Natural killer cell (primary cell): ENCODE measurements at regions not wholly inside any gene's neighbourhood (a gene's known extent, or its start where the extent isn't known, plus 50 kb on each side); places are given as distances from the start of the nearest gene placed in this dataset.

ENCODE experiments used
- ATAC-seq, 3 donors: fragments of 150-1000 bp in 2 of 3; fragments of 200-7000 bp in 1 of 3; cut with Tn5 transposase; 1 replicate in 1 of 3; 2 replicates in 2 of 3; pipeline ENCODE4 v1.10.0; 2021; ENCODE audit warnings: mild to moderate bottlenecking in 2 of 3, moderate library complexity in 2 of 3
- DNase-seq, 2 donors: peaks; one replicate each; pipeline versions ENCODE4 v3.0.0 to v3.0.0-alpha.2; 2013 to 2021; ENCODE audit warnings: mixed read lengths in 1 of 2
- H3K27ac ChIP-seq: one replicate; pipeline ENCODE4 v1.5.1; 2013; ENCODE audit warnings: mild to moderate bottlenecking, low read length
- H3K27me3 ChIP-seq: one replicate; pipeline ENCODE4 v1.6.1; 2013; ENCODE audit warnings: low read length; ENCODE audit not compliant: control insufficient read depth, insufficient read depth
- H3K36me3 ChIP-seq: one replicate; pipeline ENCODE4 v1.6.1; 2013; ENCODE audit warnings: low read length; ENCODE audit not compliant: control insufficient read depth, insufficient read depth
- H3K4me1 ChIP-seq: one replicate; pipeline ENCODE4 v1.6.1; 2013; ENCODE audit warnings: low read length; ENCODE audit not compliant: control insufficient read depth, insufficient read depth
- H3K4me3 ChIP-seq: one replicate; pipeline ENCODE4 v1.5.1; 2013; ENCODE audit warnings: low read length
- H3K9me3 ChIP-seq: one replicate; pipeline ENCODE4 v1.6.1; 2013; ENCODE audit warnings: low read length; ENCODE audit not compliant: control insufficient read depth, insufficient read depth
- H3K27ac Mint-ChIP-seq, 2 donors: one replicate each; pipeline ENCODE4 v1.8.0; 2022; ENCODE audit warnings: mild to moderate bottlenecking in 2 of 2, mixed read lengths in 2 of 2, moderate library complexity in 1 of 2
- H3K27me3 Mint-ChIP-seq, 2 donors: one replicate each; pipeline ENCODE4 v1.8.0; 2022; ENCODE audit warnings: low read depth in 2 of 2, mixed read lengths in 2 of 2
- H3K36me3 Mint-ChIP-seq: one replicate; pipeline ENCODE4 v1.8.0; 2022; ENCODE audit warnings: mixed read lengths
- H3K4me1 Mint-ChIP-seq, 2 donors: one replicate each; pipeline ENCODE4 v1.8.0; 2022; ENCODE audit warnings: mixed read lengths in 2 of 2
- H3K4me3 Mint-ChIP-seq: one replicate; pipeline ENCODE4 v1.8.0; 2022; ENCODE audit warnings: mild to moderate bottlenecking, moderate library complexity, mixed read lengths
- H3K9me3 Mint-ChIP-seq, 2 donors: one replicate each; pipeline ENCODE4 v1.8.0; 2022; ENCODE audit warnings: mixed read lengths in 2 of 2
- WGBS: methylation state at CpG from one replicate; pipeline ENCODE4 v1.1.7; 2013; ENCODE audit warnings: missing lambda C conversion rate; ENCODE audit not compliant: insufficient coverage; 5-methylcytosine and 5-hydroxymethylcytosine counted together
- intact Hi-C: fragments of 100-400 bp; cut with micrococcal nuclease; formaldehyde crosslinking; loops from one replicate; pipeline ENCODE4 v1.14.2; 2022
- TF ChIP-seq, protein P1 (sequence below): fragments of 200-600 bp; IDR thresholded peaks from one replicate; pipeline ENCODE4 v1.8.0; 2022; ENCODE audit warnings: antibody characterized with exemption

DNA sequence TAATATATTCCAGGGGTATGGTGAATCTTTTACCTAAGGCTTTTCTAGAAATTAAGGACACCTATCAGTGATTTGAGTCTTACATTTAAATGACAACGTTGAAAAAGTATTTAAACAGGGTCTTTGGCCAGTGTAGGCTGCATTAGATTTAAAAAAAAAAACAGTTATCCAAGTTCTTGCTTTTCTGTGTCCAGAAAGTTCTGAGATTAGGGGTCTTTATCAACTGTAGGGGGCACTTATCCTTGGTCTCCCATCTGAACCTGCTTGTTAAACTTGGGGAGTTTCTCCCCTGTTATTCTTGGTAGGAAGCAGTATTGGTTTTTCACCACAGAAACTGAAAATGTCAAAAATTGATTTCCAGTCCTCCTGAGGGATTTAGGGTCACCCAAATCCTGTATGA lies 155.9 kb upstream of the ZNF217 start:
- H3K9me3 ChIP-seq: no peaks in the 10 kb centered on the region
- TF ChIP-seq, protein P1, sequence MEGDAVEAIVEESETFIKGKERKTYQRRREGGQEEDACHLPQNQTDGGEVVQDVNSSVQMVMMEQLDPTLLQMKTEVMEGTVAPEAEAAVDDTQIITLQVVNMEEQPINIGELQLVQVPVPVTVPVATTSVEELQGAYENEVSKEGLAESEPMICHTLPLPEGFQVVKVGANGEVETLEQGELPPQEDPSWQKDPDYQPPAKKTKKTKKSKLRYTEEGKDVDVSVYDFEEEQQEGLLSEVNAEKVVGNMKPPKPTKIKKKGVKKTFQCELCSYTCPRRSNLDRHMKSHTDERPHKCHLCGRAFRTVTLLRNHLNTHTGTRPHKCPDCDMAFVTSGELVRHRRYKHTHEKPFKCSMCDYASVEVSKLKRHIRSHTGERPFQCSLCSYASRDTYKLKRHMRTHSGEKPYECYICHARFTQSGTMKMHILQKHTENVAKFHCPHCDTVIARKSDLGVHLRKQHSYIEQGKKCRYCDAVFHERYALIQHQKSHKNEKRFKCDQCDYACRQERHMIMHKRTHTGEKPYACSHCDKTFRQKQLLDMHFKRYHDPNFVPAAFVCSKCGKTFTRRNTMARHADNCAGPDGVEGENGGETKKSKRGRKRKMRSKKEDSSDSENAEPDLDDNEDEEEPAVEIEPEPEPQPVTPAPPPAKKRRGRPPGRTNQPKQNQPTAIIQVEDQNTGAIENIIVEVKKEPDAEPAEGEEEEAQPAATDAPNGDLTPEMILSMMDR: no peak
- intact Hi-C loops: no loop called here
- Mint-ChIP-seq H3K9me3 (no peaks in the 10 kb centered on the region), H3K27ac (peak overlapping the region in 1 of 2 donors; percentile 63), H3K4me3 (no peak overlapping the region), H3K36me3 (no peaks in the 10 kb centered on the region), H3K27me3 (peaks cover 0 to 4% of the 10 kb centered on the region in 2 donors), H3K4me1 (peaks cover 33 to 44% of the 10 kb centered on the region in 2 donors)
- peaks cover 33% of the 10 kb centered on the region for H3K4me1 ChIP-seq
- 83% methylated on average over 1 of the region's 1 CpG for WGBS
- no peak overlapping the region for H3K27ac ChIP-seq
- ATAC-seq: no peak
- H3K27me3 ChIP-seq: no peaks in the 10 kb centered on the region
- H3K4me3 ChIP-seq: no peak overlapping the region
- H3K36me3 ChIP-seq: no peaks in the 10 kb centered on the region
- DNase-seq: no peak

DNA sequence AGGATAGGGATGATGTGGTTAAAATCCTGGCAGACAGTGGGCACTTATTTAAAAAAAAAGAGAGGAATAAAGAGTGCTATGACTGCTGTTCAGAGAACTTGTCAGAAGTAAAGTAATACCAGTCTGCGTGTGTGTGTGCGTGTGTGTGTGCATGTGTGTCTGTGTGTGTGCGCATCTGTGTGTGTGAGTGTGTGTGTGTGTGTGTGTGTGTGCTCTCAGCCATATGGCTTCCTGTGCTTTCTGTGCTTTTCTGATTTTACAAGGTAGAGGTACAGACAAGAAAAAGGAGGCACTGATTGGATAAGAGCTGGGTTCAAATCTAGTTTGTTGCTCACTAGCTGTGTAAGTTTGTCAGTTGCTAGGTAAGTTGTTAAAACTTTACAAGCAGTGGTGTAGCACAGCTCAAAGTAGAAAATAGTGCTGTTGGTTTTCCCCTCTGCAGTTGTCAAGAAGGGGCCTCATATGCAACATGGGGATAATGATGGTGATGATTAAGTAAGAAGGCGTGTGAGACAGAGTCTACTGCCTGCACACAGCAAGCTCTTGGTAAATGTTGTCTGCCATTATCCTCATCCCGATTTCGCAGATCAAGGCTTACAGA lies 155.3 kb upstream of the ZNF217 start:
- H3K27ac Mint-ChIP-seq: peak overlapping the region in 1 of 2 donors; percentile 63

DNA sequence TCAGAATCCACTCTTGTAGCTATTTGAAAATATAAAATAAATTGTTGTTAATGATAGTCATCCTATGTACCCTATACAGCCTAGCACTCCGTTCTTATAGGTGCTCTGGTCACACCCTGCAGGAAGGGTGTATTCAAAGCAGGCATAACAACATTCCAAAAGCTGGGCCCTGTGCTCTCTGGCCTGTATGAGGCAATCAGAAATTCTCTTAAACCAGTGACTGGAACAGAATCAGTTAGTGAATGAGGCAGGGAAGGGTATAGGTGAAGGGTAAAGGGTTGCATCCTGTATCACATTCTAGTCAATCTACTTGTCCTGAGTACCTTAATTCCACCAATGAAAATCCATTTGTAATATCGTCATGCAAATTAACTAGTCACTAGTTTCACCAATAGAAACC lies 154.5 kb upstream of the ZNF217 start:
- TF ChIP-seq, protein P1: no peak
- peaks cover 29% of the 10 kb centered on the region for H3K4me1 ChIP-seq
- Mint-ChIP-seq H3K36me3 (no peaks in the 10 kb centered on the region), H3K4me1 (peaks cover 25 to 36% of the 10 kb centered on the region in 2 donors), H3K27ac (peak overlapping the region in 1 of 2 donors; percentile 63), H3K4me3 (no peak overlapping the region), H3K9me3 (no peaks in the 10 kb centered on the region), H3K27me3 (peaks cover 0 to 7% of the 10 kb centered on the region in 2 donors)
- no peak overlapping the region for H3K4me3 ChIP-seq
- DNase-seq: no peak
- H3K36me3 ChIP-seq: no peaks in the 10 kb centered on the region
- H3K9me3 ChIP-seq: no peaks in the 10 kb centered on the region
- no peak for ATAC-seq
- intact Hi-C loops: no loop called here
- 96% methylated on average over 1 of the region's 2 CpGs for WGBS
- H3K27me3 ChIP-seq: no peaks in the 10 kb centered on the region
- H3K27ac ChIP-seq: no peak overlapping the region

More for the DNA sequence above, 155.3 kb upstream of the ZNF217 start:
- WGBS: 91% methylated on average over 6 of the region's 6 CpGs
- ATAC-seq (no peak), DNase-seq (peak in 1 of 2 donors; percentile 55)
- H3K27me3 ChIP-seq: no peaks in the 10 kb centered on the region
- H3K36me3 Mint-ChIP-seq: no peaks in the 10 kb centered on the region
- no peak overlapping the region for H3K4me3 Mint-ChIP-seq
- no peak overlapping the region for H3K4me3 ChIP-seq
- peaks cover 29% of the 10 kb centered on the region for H3K4me1 ChIP-seq
- H3K4me1 Mint-ChIP-seq: peaks cover 28 to 38% of the 10 kb centered on the region in 2 donors
- no peaks in the 10 kb centered on the region for H3K9me3 Mint-ChIP-seq
- H3K36me3 ChIP-seq: no peaks in the 10 kb centered on the region
- intact Hi-C loops: no loop called here
- peaks cover 0 to 3% of the 10 kb centered on the region in 2 donors for H3K27me3 Mint-ChIP-seq
- no peaks in the 10 kb centered on the region for H3K9me3 ChIP-seq
- H3K27ac ChIP-seq: no peak overlapping the region
- TF ChIP-seq, protein P1: no peak
